ENCODE measurements at regions not wholly inside any gene's neighbourhood (a gene's known extent, or its start where the extent isn't known, plus 50 kb on each side); places are given as distances from the start of the nearest gene placed in this dataset.

GRCh38 chr10:2817940-2818636, 249.3 kb upstream of the PFKP start:
- no peak for TF ChIP-seq CTCF (conservative IDR thresholded peaks at IDR 0.05)
- Mint-ChIP-seq H3K36me3 (no peaks in the 10 kb centered on the region), H3K9me3 (no peaks in the 10 kb centered on the region), H3K27me3 (peaks cover 38% of the 10 kb centered on the region), H3K27ac (no peak overlapping the region), H3K4me3 (no peak overlapping the region), H3K4me1 (ENCODE audit: unreplicated experiment) (peaks cover 6% of the 10 kb centered on the region)
- DNase-seq (ENCODE audit: extremely low spot score, unreplicated experiment): no peak

GRCh38 chr10:2813693-2814092, 253.7 kb upstream of the PFKP start:
- Mint-ChIP-seq H3K27me3 (peaks cover 28% of the 10 kb centered on the region), H3K4me1 (ENCODE audit: unreplicated experiment) (peaks cover 6% of the 10 kb centered on the region), H3K36me3 (no peaks in the 10 kb centered on the region), H3K9me3 (peaks cover 3% of the 10 kb centered on the region), H3K4me3 (no peak overlapping the region), H3K27ac (no peak overlapping the region)
- DNase-seq (ENCODE audit: extremely low spot score, unreplicated experiment): no peak
- TF ChIP-seq CTCF (conservative IDR thresholded peaks at IDR 0.05): no peak

GRCh38 chr10:2813286-2813685, 254.1 kb upstream of the PFKP start:
- Mint-ChIP-seq H3K4me1 (ENCODE audit: unreplicated experiment) (peaks cover 6% of the 10 kb centered on the region), H3K9me3 (peaks cover 3% of the 10 kb centered on the region), H3K27me3 (peaks cover 28% of the 10 kb centered on the region), H3K27ac (no peak overlapping the region), H3K4me3 (no peak overlapping the region), H3K36me3 (no peaks in the 10 kb centered on the region)
- no peak for DNase-seq (ENCODE audit: extremely low spot score, unreplicated experiment)
- TF ChIP-seq CTCF (conservative IDR thresholded peaks at IDR 0.05): no peak

- no peaks in the 10 kb centered on the region for H3K36me3 Mint-ChIP-seq
- no peak overlapping the region for H3K27ac Mint-ChIP-seq
- peaks cover under 1% of the 10 kb centered on the region for H3K4me1 Mint-ChIP-seq (ENCODE audit: unreplicated experiment)
- H3K9me3 Mint-ChIP-seq: peaks cover 3% of the 10 kb centered on the region
- no peak overlapping the region for H3K4me3 Mint-ChIP-seq
- no peak for DNase-seq (ENCODE audit: extremely low spot score, unreplicated experiment)
- TF ChIP-seq CTCF (conservative IDR thresholded peaks at IDR 0.05): no peak
- peaks cover 25% of the 10 kb centered on the region for H3K27me3 Mint-ChIP-seq
Measured at GRCh38 chr10:2812631-2813030, 254.7 kb upstream of the PFKP start.

- H3K4me3 Mint-ChIP-seq: no peak overlapping the region
- H3K27ac Mint-ChIP-seq: no peak overlapping the region
- no peak for TF ChIP-seq CTCF (conservative IDR thresholded peaks at IDR 0.05)
- H3K9me3 Mint-ChIP-seq: no peaks in the 10 kb centered on the region
- H3K4me1 Mint-ChIP-seq (ENCODE audit: unreplicated experiment): no peaks in the 10 kb centered on the region
- no peaks in the 10 kb centered on the region for H3K36me3 Mint-ChIP-seq
- H3K27me3 Mint-ChIP-seq: peaks cover 13% of the 10 kb centered on the region
- no peak for DNase-seq (ENCODE audit: extremely low spot score, unreplicated experiment)
Measured at GRCh38 chr10:2800178-2800577, 267.2 kb upstream of the PFKP start.
